ENCODE measurements at regions not wholly inside any gene's neighbourhood (a gene's known extent, or its start where the extent isn't known, plus 50 kb on each side); places are given as distances from the start of the nearest gene placed in this dataset.

DNA sequence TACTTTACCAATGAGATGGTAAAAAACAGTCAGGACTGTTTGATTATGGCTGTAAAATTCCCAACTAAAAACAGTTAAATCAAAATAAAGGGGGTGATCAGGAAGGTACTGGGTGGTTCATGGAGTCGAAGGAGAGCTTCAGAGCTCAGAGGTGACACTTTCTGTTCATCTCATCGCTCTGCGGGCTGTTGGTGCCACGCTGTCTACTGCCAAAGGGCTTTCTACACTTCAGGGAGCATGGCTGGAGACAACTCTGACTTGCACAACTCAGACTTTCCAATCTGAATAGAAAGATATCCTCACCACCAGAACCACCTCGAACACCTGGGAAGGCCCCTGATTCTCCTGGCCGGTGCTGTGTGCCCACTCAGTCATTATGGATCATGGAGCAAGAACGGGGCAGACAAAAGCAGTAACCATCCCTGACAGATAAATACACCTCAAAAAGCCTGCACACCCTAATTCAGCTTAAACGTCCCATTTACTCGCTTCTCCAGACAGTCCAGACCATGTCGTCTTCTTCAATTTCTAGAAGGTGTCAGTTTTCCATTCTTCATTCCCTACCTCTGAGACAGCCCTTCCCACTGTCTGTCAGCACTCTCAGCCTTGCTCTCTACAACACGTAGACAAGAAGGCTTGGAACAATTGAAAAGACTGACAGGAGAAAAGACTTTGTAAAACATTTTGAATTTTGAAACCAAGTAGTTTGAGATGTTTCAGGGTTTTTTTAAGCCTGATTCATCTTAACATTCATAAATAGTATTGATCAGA is 348.7 kb upstream of the NFE2L3 start:
- 78 to 90% methylated on average over 11 of the region's 11 CpGs for WGBS, 2 donors
- peaks cover 0 to 2% (median 0%) of the 10 kb centered on the region in 4 donors for H3K4me1 ChIP-seq
- H3K27ac ChIP-seq, result no peak overlapping the region

DNA sequence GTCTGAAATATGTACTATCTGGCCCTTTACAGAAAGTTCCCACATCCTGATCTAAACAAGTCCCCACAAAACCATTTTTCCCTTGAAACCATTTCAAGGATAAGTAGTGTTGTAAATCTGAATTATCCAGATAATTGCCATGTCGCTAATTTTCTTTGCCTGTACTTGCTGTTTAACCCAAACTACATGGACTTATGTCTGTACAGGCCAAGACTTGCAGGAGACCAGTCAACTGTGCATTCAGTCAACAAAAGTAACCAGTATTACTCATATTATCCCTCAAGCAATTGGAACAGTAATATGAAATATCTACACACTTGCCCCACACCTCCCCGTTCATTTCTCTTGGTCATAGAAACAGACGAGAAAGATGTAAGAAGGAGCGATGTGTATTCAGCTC is 347.8 kb upstream of the NFE2L3 start:
- H3K36me3 ChIP-seq, result no peaks in the 10 kb centered on the region
- H3K9me3 ChIP-seq, result no peaks in the 10 kb centered on the region
- no peaks in the 10 kb centered on the region for H3K27me3 ChIP-seq
- 94 to 95% methylated on average over 4 of the region's 4 CpGs for WGBS, 2 donors
- TF ChIP-seq, protein P1, sequence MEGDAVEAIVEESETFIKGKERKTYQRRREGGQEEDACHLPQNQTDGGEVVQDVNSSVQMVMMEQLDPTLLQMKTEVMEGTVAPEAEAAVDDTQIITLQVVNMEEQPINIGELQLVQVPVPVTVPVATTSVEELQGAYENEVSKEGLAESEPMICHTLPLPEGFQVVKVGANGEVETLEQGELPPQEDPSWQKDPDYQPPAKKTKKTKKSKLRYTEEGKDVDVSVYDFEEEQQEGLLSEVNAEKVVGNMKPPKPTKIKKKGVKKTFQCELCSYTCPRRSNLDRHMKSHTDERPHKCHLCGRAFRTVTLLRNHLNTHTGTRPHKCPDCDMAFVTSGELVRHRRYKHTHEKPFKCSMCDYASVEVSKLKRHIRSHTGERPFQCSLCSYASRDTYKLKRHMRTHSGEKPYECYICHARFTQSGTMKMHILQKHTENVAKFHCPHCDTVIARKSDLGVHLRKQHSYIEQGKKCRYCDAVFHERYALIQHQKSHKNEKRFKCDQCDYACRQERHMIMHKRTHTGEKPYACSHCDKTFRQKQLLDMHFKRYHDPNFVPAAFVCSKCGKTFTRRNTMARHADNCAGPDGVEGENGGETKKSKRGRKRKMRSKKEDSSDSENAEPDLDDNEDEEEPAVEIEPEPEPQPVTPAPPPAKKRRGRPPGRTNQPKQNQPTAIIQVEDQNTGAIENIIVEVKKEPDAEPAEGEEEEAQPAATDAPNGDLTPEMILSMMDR (IDR thresholded peaks at IDR 0.05), result no peak
- TF ChIP-seq POLR2A (IDR thresholded peaks at IDR 0.05), result no peak
- TF ChIP-seq EP300 (IDR thresholded peaks at IDR 0.05), result no peak
- H3K27ac ChIP-seq, result no peak overlapping the region
- no peak overlapping the region for H3K4me3 ChIP-seq
- DNase-seq (ENCODE audit: low spot score in 2 of 2), result no peak
- H3K4me1 ChIP-seq, result peaks cover 0 to 2% (median 0%) of the 10 kb centered on the region in 4 donors

More for the DNA sequence above, 348.7 kb upstream of the NFE2L3 start:
- DNase-seq (ENCODE audit: low spot score in 2 of 2), result no peak
- Histone ChIP-seq H3K27me3 (no peaks in the 10 kb centered on the region), H3K9me3 (no peaks in the 10 kb centered on the region), H3K4me3 (no peak overlapping the region), H3K36me3 (no peaks in the 10 kb centered on the region)
- TF ChIP-seq, protein P1 (IDR thresholded peaks at IDR 0.05), result no peak
- TF ChIP-seq POLR2A (IDR thresholded peaks at IDR 0.05), result no peak
- TF ChIP-seq EP300 (IDR thresholded peaks at IDR 0.05), result no peak

- H3K36me3 ChIP-seq, result no peaks in the 10 kb centered on the region
- no peak overlapping the region for H3K4me3 ChIP-seq
- H3K27ac ChIP-seq, result no peak overlapping the region
- no peaks in the 10 kb centered on the region for H3K9me3 ChIP-seq
- no peaks in the 10 kb centered on the region for H3K27me3 ChIP-seq
- no peak for DNase-seq (ENCODE audit: low spot score in 2 of 2)
- H3K4me1 ChIP-seq, result peaks cover 0 to 2% (median 0%) of the 10 kb centered on the region in 4 donors
- TF ChIP-seq EP300 (IDR thresholded peaks at IDR 0.05) (no peak), POLR2A (IDR thresholded peaks at IDR 0.05) (no peak)
- TF ChIP-seq, protein P1 (IDR thresholded peaks at IDR 0.05), result no peak
- WGBS, 2 donors, result 66 to 68% methylated on average over 4 of the region's 4 CpGs
These were observed 346.8 kb upstream of the NFE2L3 start for GRCh38 chr7:25805027-25805687.

GRCh38 chr7:25807086-25807611 is 344.8 kb upstream of the NFE2L3 start:
- no peak for TF ChIP-seq POLR2A (IDR thresholded peaks at IDR 0.05)
- TF ChIP-seq, protein P1 (IDR thresholded peaks at IDR 0.05), result no peak
- no peak for TF ChIP-seq EP300 (IDR thresholded peaks at IDR 0.05)
- WGBS, 2 donors, result 10 to 28% methylated on average over 1 of the region's 1 CpG
- Histone ChIP-seq H3K4me1 (peaks cover 0 to 2% (median 0%) of the 10 kb centered on the region in 4 donors), H3K27ac (no peak overlapping the region), H3K27me3 (no peaks in the 10 kb centered on the region), H3K36me3 (no peaks in the 10 kb centered on the region), H3K4me3 (no peak overlapping the region), H3K9me3 (no peaks in the 10 kb centered on the region)
- no peak for DNase-seq (ENCODE audit: low spot score in 2 of 2)

GRCh38 chr7:25809441-25809840 is 342.6 kb upstream of the NFE2L3 start:
- Histone ChIP-seq H3K9me3 (no peaks in the 10 kb centered on the region), H3K4me1 (peaks cover 0 to 2% (median 0%) of the 10 kb centered on the region in 4 donors), H3K36me3 (no peaks in the 10 kb centered on the region), H3K27ac (no peak overlapping the region), H3K4me3 (no peak overlapping the region), H3K27me3 (no peaks in the 10 kb centered on the region)
- DNase-seq (ENCODE audit: low spot score in 2 of 2), result no peak
- TF ChIP-seq, protein P1 (IDR thresholded peaks at IDR 0.05), result no peak
- TF ChIP-seq EP300 (IDR thresholded peaks at IDR 0.05) (no peak), POLR2A (IDR thresholded peaks at IDR 0.05) (no peak)
- 77 to 84% methylated on average over 5 of the region's 5 CpGs for WGBS, 2 donors
